ENCODE measurements at regions not wholly inside any gene's neighbourhood (a gene's known extent, or its start where the extent isn't known, plus 50 kb on each side); places are given as distances from the start of the nearest gene placed in this dataset.
"Not testable (repeated sequence)": the region's sequence is repeated elsewhere in the genome, so short reads cannot be mapped to it uniquely, and the experiment has no call there.

DNA sequence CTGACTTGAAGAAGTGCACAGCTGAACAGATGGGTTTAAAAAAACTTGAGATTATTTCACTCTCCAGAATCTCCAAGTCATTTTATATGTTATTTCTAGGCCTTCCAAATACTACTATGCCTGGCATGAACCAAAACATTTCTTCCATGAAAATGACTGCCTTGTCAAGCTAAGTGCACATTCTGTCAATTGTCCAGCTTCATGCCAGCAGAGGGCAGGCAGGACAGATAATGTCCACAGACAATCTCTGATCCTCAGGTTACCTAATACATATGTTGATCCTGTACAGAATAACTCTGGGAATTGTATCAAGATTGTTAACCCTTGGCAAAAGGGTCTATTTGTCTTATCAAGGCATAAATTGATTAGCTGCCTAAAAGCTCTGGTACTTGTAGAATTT is 229.5 kb downstream of the AASDHPPT start:
- no peaks in the 10 kb centered on the region for H3K4me1 ChIP-seq (ENCODE audit: low read length)

DNA sequence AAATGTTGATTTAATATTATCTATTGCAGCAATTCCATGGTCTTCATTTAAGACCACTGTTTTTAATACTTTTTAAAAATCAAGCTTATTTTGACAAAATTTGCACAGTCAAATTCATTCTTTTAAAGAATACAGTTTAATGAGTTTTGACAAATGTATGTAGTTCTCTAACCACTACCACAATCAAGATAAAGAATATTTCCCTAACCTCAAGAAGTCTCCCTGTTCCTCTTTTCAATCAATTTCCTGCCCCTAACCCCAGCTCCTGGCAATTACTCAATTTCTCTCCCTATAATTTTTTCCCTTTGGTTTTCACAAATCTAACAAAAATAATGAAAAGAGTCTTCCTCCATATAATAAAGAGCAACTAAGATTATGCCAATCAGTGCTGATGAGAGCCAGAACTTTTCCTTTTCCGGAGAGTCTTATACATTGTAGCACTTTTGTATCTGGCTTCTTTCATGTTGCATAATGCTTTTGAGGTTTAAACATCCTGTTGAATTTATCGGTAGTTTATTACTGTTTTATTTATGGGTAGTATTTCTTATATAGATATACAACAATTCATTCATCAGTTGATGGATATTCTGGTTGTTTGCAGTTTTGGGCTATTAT is 231.7 kb downstream of the AASDHPPT start:
- H3K4me2 ChIP-seq (ENCODE audit: low read depth, low read length, poor library complexity, severe bottlenecking) = no peak overlapping the region
- no peaks in the 10 kb centered on the region for H3K79me2 ChIP-seq (ENCODE audit: low read length)
- no peak overlapping the region for H2AFZ ChIP-seq (ENCODE audit: low read length)
- no peaks in the 10 kb centered on the region for H4K20me1 ChIP-seq (ENCODE audit: insufficient read depth, low read depth, low read length)
- H3K9me3 ChIP-seq (ENCODE audit: low read length) = no peaks in the 10 kb centered on the region
- H3K27me3 ChIP-seq (ENCODE audit: low read length) = no peaks in the 10 kb centered on the region
- no peak for DNase-seq
- no peaks in the 10 kb centered on the region for H3K36me3 ChIP-seq (ENCODE audit: insufficient read depth, low read length)
- H3K27ac ChIP-seq (ENCODE audit: low read length) = no peak overlapping the region
- no peaks in the 10 kb centered on the region for H3K4me1 ChIP-seq (ENCODE audit: low read length)
- H3K9ac ChIP-seq (ENCODE audit: low read length) = no peak overlapping the region
- H3K4me3 ChIP-seq (ENCODE audit: low read length) = no peak overlapping the region
- no peaks in the 10 kb centered on the region for H3K9me2 ChIP-seq (replicated peaks; ENCODE audit: insufficient read depth, low read length)

More for the DNA sequence above, 229.5 kb downstream of the AASDHPPT start:
- Histone ChIP-seq H3K9me2 (replicated peaks; ENCODE audit: insufficient read depth, low read length) (no peaks in the 10 kb centered on the region), H3K27me3 (ENCODE audit: low read length) (no peaks in the 10 kb centered on the region), H3K9ac (ENCODE audit: low read length) (no peak overlapping the region), H3K9me3 (ENCODE audit: low read length) (peaks cover 8% of the 10 kb centered on the region), H3K27ac (ENCODE audit: low read length) (no peak overlapping the region), H3K4me3 (ENCODE audit: low read length) (no peak overlapping the region), H2AFZ (ENCODE audit: low read length) (no peak overlapping the region), H3K36me3 (ENCODE audit: insufficient read depth, low read length) (no peaks in the 10 kb centered on the region), H3K4me2 (ENCODE audit: low read depth, low read length, poor library complexity, severe bottlenecking) (no peak overlapping the region), H4K20me1 (ENCODE audit: insufficient read depth, low read depth, low read length) (no peaks in the 10 kb centered on the region), H3K79me2 (ENCODE audit: low read length) (no peaks in the 10 kb centered on the region)
- no peak for DNase-seq

DNA sequence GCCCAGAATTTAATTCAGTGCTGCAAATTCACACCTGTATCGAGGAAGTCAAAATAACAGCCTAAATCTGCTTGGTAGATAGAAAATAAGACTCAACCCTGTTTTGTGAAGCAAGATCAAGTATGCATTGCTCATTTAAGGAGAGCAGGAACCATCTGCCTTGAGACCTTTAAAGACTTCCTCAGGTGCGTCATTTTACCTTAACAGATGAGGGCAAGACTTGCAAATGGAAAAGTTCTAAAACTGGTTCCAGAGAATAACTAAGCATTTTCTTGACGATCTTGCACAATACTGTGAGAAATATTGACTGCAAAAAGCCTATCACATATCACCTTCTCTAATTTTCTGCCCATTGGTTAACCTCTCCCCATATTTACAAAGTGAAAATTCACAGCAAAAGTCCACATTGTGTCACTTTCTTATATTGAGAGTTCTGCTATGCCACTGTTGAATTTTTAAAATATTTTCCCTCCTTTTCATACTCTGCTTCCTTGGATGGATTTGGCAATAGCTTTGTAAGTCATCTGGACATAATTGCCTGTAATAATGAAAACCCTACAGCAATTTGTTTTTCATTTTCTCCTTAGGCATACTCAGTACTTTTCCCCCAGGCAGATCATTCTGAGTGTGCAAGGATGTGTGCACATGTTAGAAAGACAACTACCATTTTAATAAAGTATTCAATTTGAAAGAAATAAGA is 234.2 kb downstream of the AASDHPPT start:
- Histone ChIP-seq H3K79me2 (ENCODE audit: low read length) (no peaks in the 10 kb centered on the region), H2AFZ (ENCODE audit: low read length) (no peak overlapping the region), H3K9me2 (replicated peaks; ENCODE audit: insufficient read depth, low read length) (no peaks in the 10 kb centered on the region), H3K9ac (ENCODE audit: low read length) (no peak overlapping the region), H3K4me2 (ENCODE audit: low read depth, low read length, poor library complexity, severe bottlenecking) (no peak overlapping the region), H3K36me3 (ENCODE audit: insufficient read depth, low read length) (no peaks in the 10 kb centered on the region), H3K9me3 (ENCODE audit: low read length) (no peaks in the 10 kb centered on the region), H3K4me3 (ENCODE audit: low read length) (no peak overlapping the region), H3K27me3 (ENCODE audit: low read length) (no peaks in the 10 kb centered on the region), H3K27ac (ENCODE audit: low read length) (no peak overlapping the region), H3K4me1 (ENCODE audit: low read length) (no peaks in the 10 kb centered on the region), H4K20me1 (ENCODE audit: insufficient read depth, low read depth, low read length) (no peaks in the 10 kb centered on the region)
- no peak for DNase-seq

DNA sequence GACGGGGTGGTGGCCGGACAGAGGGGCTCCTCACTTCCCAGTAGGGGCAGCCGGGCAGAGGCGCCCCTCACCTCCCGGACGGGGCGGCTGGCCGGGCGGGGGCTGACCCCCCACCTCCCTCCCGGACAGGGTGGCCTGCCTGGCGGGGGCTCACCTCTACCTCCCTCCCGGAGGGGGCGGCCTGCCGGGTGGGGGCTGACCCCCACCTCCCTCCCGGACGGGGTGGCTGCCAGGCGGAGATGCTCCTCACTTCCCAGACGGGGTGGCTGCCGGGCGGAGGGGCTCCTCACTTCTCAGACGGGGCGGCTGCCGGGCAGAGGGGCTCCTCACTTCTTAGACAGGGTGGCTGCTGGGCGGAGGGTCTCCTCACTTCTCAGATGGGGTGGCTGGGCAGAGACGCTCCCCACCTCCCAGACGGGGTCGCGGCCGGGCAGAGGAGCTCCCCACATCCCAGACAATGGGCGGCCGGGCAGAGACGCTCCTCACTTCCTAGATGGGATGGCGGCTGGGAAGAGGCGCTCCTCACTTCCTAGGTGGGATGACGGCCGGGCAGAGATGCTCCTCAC is 239.8 kb downstream of the AASDHPPT start:
- DNase-seq; H2AFZ ChIP-seq (ENCODE audit: low read length); H3K36me3 ChIP-seq (ENCODE audit: insufficient read depth, low read length); H4K20me1 ChIP-seq (ENCODE audit: insufficient read depth, low read depth, low read length); H3K9me2 ChIP-seq (replicated peaks; ENCODE audit: insufficient read depth, low read length); H3K27ac ChIP-seq (ENCODE audit: low read length); H3K4me3 ChIP-seq (ENCODE audit: low read length); H3K9ac ChIP-seq (ENCODE audit: low read length); H3K27me3 ChIP-seq (ENCODE audit: low read length); H3K79me2 ChIP-seq (ENCODE audit: low read length); H3K4me2 ChIP-seq (ENCODE audit: low read depth, low read length, poor library complexity, severe bottlenecking); H3K4me1 ChIP-seq (ENCODE audit: low read length); H3K9me3 ChIP-seq (ENCODE audit: low read length): not testable (repeated sequence)

DNA sequence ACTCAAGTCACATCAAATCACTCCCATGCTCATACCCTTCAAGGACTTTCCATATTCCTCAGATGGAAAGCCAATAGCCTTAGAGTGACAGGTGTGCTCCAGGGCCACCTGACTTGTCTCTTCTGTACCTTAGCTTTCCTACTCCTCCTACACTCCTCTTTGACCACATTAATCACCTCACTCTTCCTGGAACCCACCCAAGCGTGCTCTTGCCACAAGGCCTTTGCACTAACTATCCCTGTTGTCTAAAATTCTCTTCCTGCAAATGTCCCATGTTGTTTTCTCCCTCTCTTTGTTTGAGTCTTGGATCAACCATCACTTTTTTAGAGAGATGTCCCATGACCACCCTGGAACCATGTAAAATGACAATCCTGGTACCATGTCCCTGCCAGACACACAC is 244.1 kb downstream of the AASDHPPT start:
- DNase-seq = no peak
- H4K20me1 ChIP-seq (ENCODE audit: insufficient read depth, low read depth, low read length) = no peaks in the 10 kb centered on the region
- H3K9ac ChIP-seq (ENCODE audit: low read length) = no peak overlapping the region
- no peak overlapping the region for H2AFZ ChIP-seq (ENCODE audit: low read length)
- no peaks in the 10 kb centered on the region for H3K9me2 ChIP-seq (replicated peaks; ENCODE audit: insufficient read depth, low read length)
- no peak overlapping the region for H3K27ac ChIP-seq (ENCODE audit: low read length)
- no peak overlapping the region for H3K4me3 ChIP-seq (ENCODE audit: low read length)
- no peaks in the 10 kb centered on the region for H3K27me3 ChIP-seq (ENCODE audit: low read length)
- H3K4me1 ChIP-seq (ENCODE audit: low read length) = no peaks in the 10 kb centered on the region
- H3K9me3 ChIP-seq (ENCODE audit: low read length) = no peaks in the 10 kb centered on the region
- no peaks in the 10 kb centered on the region for H3K36me3 ChIP-seq (ENCODE audit: insufficient read depth, low read length)
- no peak overlapping the region for H3K4me2 ChIP-seq (ENCODE audit: low read depth, low read length, poor library complexity, severe bottlenecking)
- H3K79me2 ChIP-seq (ENCODE audit: low read length) = no peaks in the 10 kb centered on the region

DNA sequence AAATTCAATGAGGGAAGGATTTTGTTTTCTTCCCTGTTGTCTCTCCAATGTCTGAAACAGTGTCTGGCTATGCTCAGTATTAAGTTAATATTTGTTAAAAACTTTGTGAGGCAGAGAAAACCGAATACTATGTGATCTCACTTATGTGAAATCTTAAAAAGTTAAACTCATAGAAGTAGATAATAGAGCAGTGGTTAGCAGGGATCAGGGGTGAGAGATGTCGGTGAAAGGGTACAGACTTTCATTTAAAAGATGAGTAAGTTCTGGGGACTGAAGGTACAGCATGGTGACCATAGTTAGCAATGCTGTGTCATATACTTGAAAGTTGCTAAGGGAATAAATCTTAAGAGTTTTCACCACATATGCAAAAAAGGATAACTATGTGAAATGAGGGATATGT is 244.6 kb downstream of the AASDHPPT start:
- Histone ChIP-seq H3K9me3 (ENCODE audit: low read length) (no peaks in the 10 kb centered on the region), H3K36me3 (ENCODE audit: insufficient read depth, low read length) (no peaks in the 10 kb centered on the region), H3K9me2 (replicated peaks; ENCODE audit: insufficient read depth, low read length) (no peaks in the 10 kb centered on the region), H3K79me2 (ENCODE audit: low read length) (no peaks in the 10 kb centered on the region), H3K4me3 (ENCODE audit: low read length) (no peak overlapping the region), H4K20me1 (ENCODE audit: insufficient read depth, low read depth, low read length) (no peaks in the 10 kb centered on the region), H3K27ac (ENCODE audit: low read length) (no peak overlapping the region), H3K27me3 (ENCODE audit: low read length) (no peaks in the 10 kb centered on the region), H3K9ac (ENCODE audit: low read length) (no peak overlapping the region), H3K4me1 (ENCODE audit: low read length) (no peaks in the 10 kb centered on the region), H2AFZ (ENCODE audit: low read length) (no peak overlapping the region), H3K4me2 (ENCODE audit: low read depth, low read length, poor library complexity, severe bottlenecking) (no peak overlapping the region)
- DNase-seq = no peak

DNA sequence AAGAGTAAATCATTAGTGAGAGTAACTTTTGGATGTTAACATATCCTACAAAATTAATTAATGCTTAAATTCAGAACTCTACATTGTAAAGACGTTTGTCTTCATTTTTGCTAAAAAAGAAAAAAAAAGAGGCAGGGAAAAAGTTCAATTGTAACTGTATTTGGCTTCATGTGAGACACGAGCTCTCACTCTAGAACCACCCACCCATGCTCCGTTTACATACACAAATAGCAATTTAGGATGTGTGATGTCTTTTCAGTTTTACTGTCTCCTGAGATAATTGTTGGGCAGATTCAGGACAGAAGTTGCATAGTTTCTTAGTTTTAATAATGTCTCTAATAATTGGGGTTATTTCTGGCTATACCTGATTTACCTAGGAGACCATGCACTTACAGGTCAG is 248.6 kb downstream of the AASDHPPT start:
- H3K9me3 ChIP-seq (ENCODE audit: low read length) = no peaks in the 10 kb centered on the region
- H3K79me2 ChIP-seq (ENCODE audit: low read length) = no peaks in the 10 kb centered on the region
- H3K4me1 ChIP-seq (ENCODE audit: low read length) = no peaks in the 10 kb centered on the region
- no peak for DNase-seq
- no peak overlapping the region for H3K9ac ChIP-seq (ENCODE audit: low read length)
- H4K20me1 ChIP-seq (ENCODE audit: insufficient read depth, low read depth, low read length) = no peaks in the 10 kb centered on the region
- no peaks in the 10 kb centered on the region for H3K36me3 ChIP-seq (ENCODE audit: insufficient read depth, low read length)
- H3K27ac ChIP-seq (ENCODE audit: low read length) = no peak overlapping the region
- H3K27me3 ChIP-seq (ENCODE audit: low read length) = 0 out of 2 replicates have a peak, but pooled peaks cover 4% of the 10 kb centered on the region
- no peak overlapping the region for H2AFZ ChIP-seq (ENCODE audit: low read length)
- no peaks in the 10 kb centered on the region for H3K9me2 ChIP-seq (replicated peaks; ENCODE audit: insufficient read depth, low read length)
- no peak overlapping the region for H3K4me3 ChIP-seq (ENCODE audit: low read length)
- no peak overlapping the region for H3K4me2 ChIP-seq (ENCODE audit: low read depth, low read length, poor library complexity, severe bottlenecking)

DNA sequence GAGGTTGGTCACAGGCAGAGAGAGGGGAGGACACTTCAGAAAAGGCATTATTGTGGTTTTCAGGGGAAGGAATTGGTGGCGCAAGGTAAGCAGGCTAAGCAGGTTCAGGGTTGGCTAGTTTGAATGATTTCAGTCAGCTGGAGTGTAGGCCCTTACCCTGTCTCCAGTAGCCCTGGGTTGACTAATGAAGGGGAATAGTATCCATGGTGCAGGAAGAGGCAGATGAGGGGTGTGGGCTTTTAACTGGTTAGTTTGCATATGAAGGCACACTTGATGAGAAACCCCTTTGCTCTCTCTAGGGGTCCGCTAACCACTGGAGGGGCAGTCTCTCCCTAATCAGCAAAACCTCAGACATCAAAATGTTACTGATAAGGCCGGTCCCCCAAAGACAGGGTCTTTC is 249.7 kb downstream of the AASDHPPT start:
- H3K9me2 ChIP-seq (replicated peaks; ENCODE audit: insufficient read depth, low read length) = no peaks in the 10 kb centered on the region
- no peak overlapping the region for H3K4me3 ChIP-seq (ENCODE audit: low read length)
- no peak for DNase-seq
- no peaks in the 10 kb centered on the region for H3K9me3 ChIP-seq (ENCODE audit: low read length)
- H3K27me3 ChIP-seq (ENCODE audit: low read length) = 0 out of 2 replicates have a peak, but pooled peaks cover 4% of the 10 kb centered on the region
- H3K36me3 ChIP-seq (ENCODE audit: insufficient read depth, low read length) = no peaks in the 10 kb centered on the region
- no peaks in the 10 kb centered on the region for H3K4me1 ChIP-seq (ENCODE audit: low read length)
- H2AFZ ChIP-seq (ENCODE audit: low read length) = no peak overlapping the region
- no peaks in the 10 kb centered on the region for H3K79me2 ChIP-seq (ENCODE audit: low read length)
- no peak overlapping the region for H3K9ac ChIP-seq (ENCODE audit: low read length)
- no peak overlapping the region for H3K4me2 ChIP-seq (ENCODE audit: low read depth, low read length, poor library complexity, severe bottlenecking)
- H3K27ac ChIP-seq (ENCODE audit: low read length) = no peak overlapping the region
- H4K20me1 ChIP-seq (ENCODE audit: insufficient read depth, low read depth, low read length) = no peaks in the 10 kb centered on the region
